HepG2 (cell line): ENCODE measurements at regions not wholly inside any gene's neighbourhood (a gene's known extent, or its start where the extent isn't known, plus 50 kb on each side); places are given as distances from the start of the nearest gene placed in this dataset.

Experiments
- AGO2 ChIP-seq: fragments of 200-400 bp; formaldehyde crosslinking; optimal IDR thresholded peaks from 2 replicates; pipeline ENCODE3; 2017; ENCODE audit warnings: mild to moderate bottlenecking, low read depth, low read length, moderate library complexity
- CREM ChIP-seq, 2 experiments: sonication (generic) in 1 of 2; formaldehyde crosslinking in 1 of 2; IDR thresholded peaks; 2 replicates each; pipeline versions ENCODE4 v1.4.0 to v1.6.1; 2016 to 2020; ENCODE audit warnings: antibody characterized with exemption in 1 of 2, mild to moderate bottlenecking in 1 of 2, missing genetic modification reagents in 1 of 2
- KAT2B ChIP-seq: fragments of 150-350 bp; IDR thresholded peaks from 2 replicates; pipeline ENCODE4 v1.6.1; 2014; ENCODE audit warnings: low read depth, low read length, borderline replicate concordance
- NFIB ChIP-seq: sonication (generic); formaldehyde crosslinking; IDR thresholded peaks from 2 replicates; pipeline ENCODE4 v1.9.0; 2021; ENCODE audit warnings: missing genetic modification reagents, mild to moderate bottlenecking, borderline replicate concordance
- NR2F1 ChIP-seq, 2 experiments: fragments of 450-650 bp in 1 of 2; formaldehyde crosslinking in 1 of 2; IDR thresholded peaks; 2 replicates each; pipeline versions ENCODE4 v1.5.0 to v1.6.1; 2016 to 2020; ENCODE audit warnings: mild to moderate bottlenecking in 1 of 2, missing compliant biosample characterization in 1 of 2, missing genetic modification reagents in 1 of 2, moderate library complexity in 1 of 2
- PRDM15 ChIP-seq: sonication (generic); formaldehyde crosslinking; IDR thresholded peaks from 2 replicates; pipeline ENCODE4 v1.4.0; 2020; ENCODE audit warnings: missing genetic modification reagents
- REST ChIP-seq, 2 experiments: IDR thresholded peaks; 2 replicates each; pipeline ENCODE4 v1.6.1; 2011 to 2012; ENCODE audit warnings: low read length in 2 of 2, borderline replicate concordance in 1 of 2, low read depth in 1 of 2, mild to moderate bottlenecking in 1 of 2, moderate library complexity in 1 of 2
- SAFB2 ChIP-seq: sonication (generic); formaldehyde crosslinking; IDR thresholded peaks from 2 replicates; pipeline ENCODE4 v1.5.1; 2020; ENCODE audit warnings: missing genetic modification reagents, low read depth, mild to moderate bottlenecking, borderline replicate concordance
- SIN3A ChIP-seq: IDR thresholded peaks from 2 replicates; pipeline ENCODE4 v1.6.1; 2011; ENCODE audit warnings: low read depth, mild to moderate bottlenecking, control low read depth, low read length, borderline replicate concordance
- STAG1 ChIP-seq: sonication (generic); formaldehyde crosslinking; IDR thresholded peaks from 2 replicates; pipeline ENCODE4 v1.4.0; 2020; ENCODE audit warnings: missing genetic modification reagents
- THAP9 ChIP-seq: sonication (generic); formaldehyde crosslinking; IDR thresholded peaks from 2 replicates; pipeline ENCODE4; 2020; ENCODE audit warnings: missing genetic modification reagents, mild to moderate bottlenecking, borderline replicate concordance
- ZNF225 ChIP-seq: sonication (generic); formaldehyde crosslinking; IDR thresholded peaks from 2 replicates; pipeline ENCODE4 v1.4.0; 2020; ENCODE audit warnings: mild to moderate bottlenecking, missing genetic modification reagents
- ZNF281 ChIP-seq: sonication (generic); formaldehyde crosslinking; IDR thresholded peaks from 2 replicates; pipeline ENCODE4 v1.4.0; 2020; ENCODE audit warnings: missing genetic modification reagents, borderline replicate concordance

GRCh38 chr20:53677447-53678314 is 84.0 kb upstream of the ZNF217 start (continued):
- TF ChIP-seq PRDM15 (CRISPR knock-in tag) (peak; percentile 55; the same call in 1 of the 2 replicates), KAT2B (0 out of 2 replicates have a peak, but pooled peaks have one; percentile 18), SAFB2 (CRISPR knock-in tag) (0 out of 2 replicates have a peak, but pooled peaks have one; percentile 60), ZNF225 (CRISPR knock-in tag) (0 out of 2 replicates have a peak, but pooled peaks have one; percentile 61), NR2F1 (CRISPR knock-in tag; IDR thresholded peaks at IDR 0.05) (peak; percentile 34 to 48; a peak in 2 of 4 replicates), SIN3A (peak; percentile 50; the same call in 1 of the 2 replicates), NFIB (CRISPR knock-in tag) (no peak), AGO2 (peak; percentile 43), REST (IDR thresholded peaks at IDR 0.05; ENCODE audit: borderline replicate concordance in 1 of 2, low read depth in 1 of 2, low read length in 2 of 2) (peak in 1 of 2 experiments; percentile 62; a peak in 2 of 4 replicates), STAG1 (CRISPR knock-in tag) (peak; percentile 49), ZNF281 (CRISPR knock-in tag) (peak; percentile 97), CREM (IDR thresholded peaks at IDR 0.05) (peak; percentile 76), CREM (CRISPR knock-in tag; IDR thresholded peaks at IDR 0.05) (no peak), THAP9 (CRISPR knock-in tag) (peak; percentile 85; the same call in 1 of the 2 replicates)
